ENCODE measurements at regions not wholly inside any gene's neighbourhood (a gene's known extent, or its start where the extent isn't known, plus 50 kb on each side); places are given as distances from the start of the nearest gene placed in this dataset.

- Histone ChIP-seq H3K36me3 (no peaks in the 10 kb centered on the region), H3K9me3 (replicated peaks) (no peaks in the 10 kb centered on the region), H3K4me3 (no peak overlapping the region), H3K27ac (no peak overlapping the region), H3K27me3 (no peaks in the 10 kb centered on the region), H3K4me1 (no peaks in the 10 kb centered on the region)
- DNase-seq = no peak
Observed at GRCh38 chr14:96999654-97000155, 202.5 kb downstream of the VRK1 start.

GRCh38 chr14:97002454-97002853 lies 205.3 kb downstream of the VRK1 start:
- no peaks in the 10 kb centered on the region for H3K36me3 ChIP-seq
- H3K4me1 ChIP-seq = no peaks in the 10 kb centered on the region
- H3K27me3 ChIP-seq = no peaks in the 10 kb centered on the region
- no peak for DNase-seq
- H3K27ac ChIP-seq = no peak overlapping the region
- H3K4me3 ChIP-seq = no peak overlapping the region
- H3K9me3 ChIP-seq (replicated peaks) = no peaks in the 10 kb centered on the region

DNA sequence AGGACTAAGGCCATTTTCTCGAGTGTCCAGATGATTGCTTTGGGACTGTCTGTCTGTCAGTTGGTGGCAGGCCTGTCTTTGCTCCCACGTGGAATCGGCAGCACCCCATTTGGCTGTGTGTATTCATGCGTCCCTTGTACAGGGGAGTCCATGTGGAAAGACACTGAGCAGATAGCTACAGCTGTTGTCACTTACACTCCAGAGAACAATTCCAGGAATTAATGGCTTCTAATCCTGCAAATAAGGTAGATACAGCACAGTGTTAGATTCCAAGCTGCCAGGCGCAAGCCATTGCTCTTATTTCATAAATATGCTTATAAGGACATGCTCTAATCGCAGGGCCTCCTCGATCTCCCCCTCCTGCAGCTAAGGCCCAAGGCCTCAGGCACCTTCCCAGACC lies 208.8 kb downstream of the VRK1 start:
- no peak overlapping the region for H3K4me3 ChIP-seq
- H3K27me3 ChIP-seq = no peaks in the 10 kb centered on the region
- no peaks in the 10 kb centered on the region for H3K4me1 ChIP-seq
- no peak overlapping the region for H3K27ac ChIP-seq
- H3K36me3 ChIP-seq = no peaks in the 10 kb centered on the region
- no peak for DNase-seq
- H3K9me3 ChIP-seq (replicated peaks) = no peaks in the 10 kb centered on the region

- H3K4me1 ChIP-seq = no peaks in the 10 kb centered on the region
- no peak overlapping the region for H3K4me3 ChIP-seq
- H3K27ac ChIP-seq = no peak overlapping the region
- no peaks in the 10 kb centered on the region for H3K27me3 ChIP-seq
- no peaks in the 10 kb centered on the region for H3K36me3 ChIP-seq
- no peaks in the 10 kb centered on the region for H3K9me3 ChIP-seq (replicated peaks)
- peak in 1 of 2 experiments; percentile 3 for DNase-seq
Observed at GRCh38 chr14:97010491-97011160, 213.4 kb downstream of the VRK1 start.

- no peaks in the 10 kb centered on the region for H3K36me3 ChIP-seq
- no peak overlapping the region for H3K4me3 ChIP-seq
- no peak for DNase-seq
- no peaks in the 10 kb centered on the region for H3K4me1 ChIP-seq
- no peaks in the 10 kb centered on the region for H3K9me3 ChIP-seq (replicated peaks)
- H3K27ac ChIP-seq = no peak overlapping the region
- H3K27me3 ChIP-seq = no peaks in the 10 kb centered on the region
Observed at GRCh38 chr14:97013878-97014277, 216.7 kb downstream of the VRK1 start.

GRCh38 chr14:97021001-97021400 lies 223.8 kb downstream of the VRK1 start:
- no peak overlapping the region for H3K27ac ChIP-seq
- no peaks in the 10 kb centered on the region for H3K27me3 ChIP-seq

DNA sequence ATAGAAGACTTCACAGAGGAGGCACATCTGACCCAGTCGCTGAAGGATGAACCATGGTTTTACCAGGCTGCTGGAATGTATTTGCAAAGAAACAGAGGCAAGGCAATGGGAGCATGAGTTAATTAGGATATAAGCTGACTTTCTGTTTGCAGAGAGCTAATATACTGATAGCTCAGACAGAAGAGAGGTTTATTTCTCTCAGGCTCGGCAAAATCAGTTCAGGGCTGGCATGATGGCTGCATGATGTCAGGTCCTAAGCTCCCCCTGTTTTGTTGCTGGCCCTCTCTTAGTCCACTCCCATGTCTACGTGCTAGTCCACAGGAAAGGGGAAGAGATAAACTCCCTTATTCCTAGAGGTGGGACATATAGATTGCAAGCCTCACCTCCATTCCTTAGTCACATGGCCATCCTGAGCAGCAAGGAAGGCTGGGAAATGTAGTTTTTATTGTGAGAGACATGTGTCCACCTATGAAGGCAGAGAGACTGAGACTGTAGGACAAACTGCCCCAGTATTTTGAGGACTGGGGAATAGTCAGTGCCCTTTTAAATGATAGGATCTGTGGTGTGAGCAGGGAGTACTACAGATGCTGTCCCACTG lies 224.5 kb downstream of the VRK1 start:
- no peaks in the 10 kb centered on the region for H3K9me3 ChIP-seq (replicated peaks)
- no peaks in the 10 kb centered on the region for H3K27me3 ChIP-seq
- DNase-seq = peak in 1 of 2 experiments; percentile 27
- H3K27ac ChIP-seq = no peak overlapping the region
- H3K4me1 ChIP-seq = no peaks in the 10 kb centered on the region
- H3K4me3 ChIP-seq = no peak overlapping the region
- H3K36me3 ChIP-seq = no peaks in the 10 kb centered on the region

More at GRCh38 chr14:97021001-97021400, 223.8 kb downstream of the VRK1 start:
- Histone ChIP-seq H3K36me3 (no peaks in the 10 kb centered on the region), H3K4me1 (no peaks in the 10 kb centered on the region), H3K9me3 (replicated peaks) (no peaks in the 10 kb centered on the region), H3K4me3 (no peak overlapping the region)
- DNase-seq = no peak

DNA sequence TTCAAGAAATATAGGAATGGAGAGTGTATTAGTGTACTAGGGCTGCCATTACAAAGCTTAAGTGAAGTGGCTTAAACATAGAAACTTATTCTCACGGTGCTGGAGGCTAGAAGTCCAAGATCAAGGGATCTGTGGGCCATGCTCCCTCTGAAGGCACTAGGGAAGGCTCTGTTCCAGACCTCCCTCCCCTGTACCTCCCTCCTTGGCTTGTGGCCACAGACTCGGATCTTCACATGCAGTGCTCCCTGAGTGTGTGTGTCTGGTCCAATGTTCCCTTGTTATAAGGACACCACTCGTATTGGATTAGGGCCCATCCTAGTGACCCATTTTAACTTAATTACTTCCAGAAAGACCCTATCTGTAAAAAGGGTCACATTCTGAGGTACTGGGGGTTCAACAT lies 225.6 kb downstream of the VRK1 start:
- no peaks in the 10 kb centered on the region for H3K9me3 ChIP-seq (replicated peaks)
- no peak for DNase-seq
- H3K4me3 ChIP-seq = no peak overlapping the region
- no peaks in the 10 kb centered on the region for H3K36me3 ChIP-seq
- no peak overlapping the region for H3K27ac ChIP-seq
- H3K27me3 ChIP-seq = no peaks in the 10 kb centered on the region
- no peaks in the 10 kb centered on the region for H3K4me1 ChIP-seq

GRCh38 chr14:97023871-97024270 lies 226.7 kb downstream of the VRK1 start:
- H3K4me1 ChIP-seq = no peaks in the 10 kb centered on the region
- no peak for DNase-seq

DNA sequence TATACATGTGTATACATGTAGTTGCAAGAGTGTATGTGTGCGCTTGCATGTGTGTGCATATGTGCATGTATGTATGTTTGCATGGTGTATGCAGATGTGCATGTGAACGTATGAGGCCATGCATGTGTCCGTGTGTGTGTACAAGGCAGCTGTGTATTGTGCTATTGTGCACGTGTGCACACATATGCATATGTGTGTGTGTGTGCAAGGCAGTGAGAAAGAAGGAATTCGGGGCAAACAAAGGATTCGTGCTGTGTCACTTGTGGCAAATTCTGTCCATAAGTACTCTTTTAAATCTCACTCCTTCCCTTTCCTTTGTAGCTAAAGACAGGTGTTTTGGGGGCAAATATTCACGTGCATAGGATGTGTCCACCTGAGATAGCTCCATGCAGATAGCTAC lies 227.1 kb downstream of the VRK1 start:
- Histone ChIP-seq H3K27me3 (no peaks in the 10 kb centered on the region), H3K4me3 (no peak overlapping the region), H3K9me3 (replicated peaks) (no peaks in the 10 kb centered on the region), H3K27ac (no peak overlapping the region), H3K36me3 (no peaks in the 10 kb centered on the region), H3K4me1 (no peaks in the 10 kb centered on the region)
- DNase-seq = no peak

More at GRCh38 chr14:97023871-97024270, 226.7 kb downstream of the VRK1 start:
- H3K9me3 ChIP-seq (replicated peaks) = no peaks in the 10 kb centered on the region
- no peaks in the 10 kb centered on the region for H3K27me3 ChIP-seq
- no peaks in the 10 kb centered on the region for H3K36me3 ChIP-seq
- H3K27ac ChIP-seq = no peak overlapping the region
- H3K4me3 ChIP-seq = no peak overlapping the region

DNA sequence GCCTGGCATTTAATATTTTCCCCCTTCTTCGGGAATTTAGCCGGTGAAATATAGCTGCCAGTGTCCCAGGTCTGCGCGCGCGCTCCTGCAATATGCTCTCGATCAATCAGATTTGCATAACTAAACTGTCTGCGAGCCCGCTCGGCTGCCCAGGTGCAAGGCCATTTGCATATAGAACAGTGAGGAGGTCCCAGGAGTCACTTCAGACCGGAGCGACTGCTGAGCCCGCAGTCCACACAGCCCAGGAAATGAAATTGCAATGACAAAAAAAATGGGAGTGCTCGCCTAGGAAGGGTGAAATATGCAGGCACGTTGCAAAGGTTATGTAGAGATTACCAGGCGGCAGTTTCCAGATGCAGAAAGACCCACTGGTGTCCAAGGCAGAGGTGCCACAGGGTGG lies 228.5 kb downstream of the VRK1 start:
- no peaks in the 10 kb centered on the region for H3K4me1 ChIP-seq
- H3K36me3 ChIP-seq = no peaks in the 10 kb centered on the region
- no peaks in the 10 kb centered on the region for H3K9me3 ChIP-seq (replicated peaks)
- no peak overlapping the region for H3K27ac ChIP-seq
- no peak for DNase-seq
- H3K4me3 ChIP-seq = no peak overlapping the region
- H3K27me3 ChIP-seq = no peaks in the 10 kb centered on the region

DNA sequence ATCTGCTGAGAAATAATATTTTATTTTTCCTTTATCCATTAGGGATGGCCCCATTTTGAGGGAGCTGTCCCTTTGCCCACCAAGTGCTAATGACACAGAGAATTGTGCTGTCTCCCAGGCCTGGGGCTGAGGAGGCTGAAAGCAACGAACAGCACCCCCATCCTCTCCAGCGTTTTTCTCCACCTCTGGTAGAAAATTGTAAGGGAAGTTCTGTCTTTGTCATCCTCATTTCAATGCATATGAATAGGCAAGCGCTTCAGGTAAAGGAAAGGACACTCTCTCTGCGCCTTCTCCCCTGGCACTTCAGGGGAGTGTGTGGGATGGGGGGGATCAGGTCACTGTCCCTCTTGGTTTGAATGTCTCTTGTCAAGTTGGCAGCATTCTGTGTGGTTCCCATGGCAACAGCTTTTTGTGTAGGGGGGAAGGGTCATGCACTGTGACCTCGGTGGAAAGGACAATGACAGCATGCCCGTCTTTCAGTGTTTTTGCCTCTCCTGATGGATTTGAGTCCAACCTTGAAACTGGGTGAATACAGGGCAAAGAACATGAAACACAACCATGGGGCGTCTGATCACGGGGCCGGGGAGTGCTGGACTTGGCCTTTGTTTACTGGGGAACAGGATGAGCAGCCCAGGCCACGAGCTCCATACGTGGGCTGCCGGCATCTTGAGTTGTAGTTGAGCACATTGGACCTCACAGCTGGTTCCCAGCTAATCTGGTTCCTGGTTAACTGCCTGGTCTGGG lies 230.2 kb downstream of the VRK1 start:
- no peak for DNase-seq
- Histone ChIP-seq H3K36me3 (no peaks in the 10 kb centered on the region), H3K27me3 (no peaks in the 10 kb centered on the region), H3K4me1 (no peaks in the 10 kb centered on the region), H3K27ac (no peak overlapping the region), H3K9me3 (replicated peaks) (no peaks in the 10 kb centered on the region), H3K4me3 (no peak overlapping the region)

GRCh38 chr14:97028382-97028781 lies 231.2 kb downstream of the VRK1 start:
- no peak for DNase-seq
- Histone ChIP-seq H3K4me1 (no peaks in the 10 kb centered on the region), H3K36me3 (no peaks in the 10 kb centered on the region), H3K27me3 (no peaks in the 10 kb centered on the region), H3K4me3 (no peak overlapping the region), H3K27ac (no peak overlapping the region), H3K9me3 (replicated peaks) (no peaks in the 10 kb centered on the region)

DNA sequence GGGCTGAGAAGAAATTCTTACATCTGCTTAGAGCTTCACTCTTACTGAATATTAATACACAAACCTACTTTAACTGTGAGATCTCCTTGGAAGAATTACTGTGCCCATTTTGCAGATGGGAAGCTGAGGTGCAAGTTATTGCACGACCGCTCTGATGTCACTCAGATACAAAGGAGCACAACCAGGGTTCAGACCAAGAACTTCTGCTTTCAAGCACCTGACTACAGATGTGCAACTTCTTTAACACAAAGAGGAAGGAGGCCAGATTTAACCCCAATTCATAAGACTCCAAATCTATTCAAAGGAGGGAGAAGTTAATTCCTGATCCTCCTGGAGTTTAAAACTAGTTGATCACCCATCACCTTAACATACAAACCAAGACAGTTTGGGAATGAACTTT lies 232.6 kb downstream of the VRK1 start:
- Histone ChIP-seq H3K4me3 (no peak overlapping the region), H3K27me3 (no peaks in the 10 kb centered on the region), H3K27ac (no peak overlapping the region), H3K9me3 (replicated peaks) (no peaks in the 10 kb centered on the region), H3K4me1 (no peaks in the 10 kb centered on the region), H3K36me3 (no peaks in the 10 kb centered on the region)
- DNase-seq = no peak

- no peaks in the 10 kb centered on the region for H3K36me3 ChIP-seq
- no peak overlapping the region for H3K4me3 ChIP-seq
- no peaks in the 10 kb centered on the region for H3K4me1 ChIP-seq
- no peaks in the 10 kb centered on the region for H3K9me3 ChIP-seq (replicated peaks)
- no peak for DNase-seq
- H3K27me3 ChIP-seq = no peaks in the 10 kb centered on the region
- H3K27ac ChIP-seq = no peak overlapping the region
Observed at GRCh38 chr14:97031530-97031929, 234.3 kb downstream of the VRK1 start.
